GM18511 (cell line): ENCODE measurements at regions not wholly inside any gene's neighbourhood (a gene's known extent, or its start where the extent isn't known, plus 50 kb on each side); places are given as distances from the start of the nearest gene placed in this dataset.

Source experiments
- ATAC-seq: cut with Tn5 transposase; IDR thresholded peaks from one replicate; pipeline ENCODE4 v1.9.1; 2021; ENCODE audit warnings: mild to moderate bottlenecking, moderate library complexity; ENCODE audit not compliant: unreplicated experiment

GRCh38 chr18:78571063-78571785 lies 408.4 kb upstream of the SALL3 start:
- no peak for ATAC-seq

- no peak for ATAC-seq
Measured at GRCh38 chr18:78571831-78572347, 407.7 kb upstream of the SALL3 start.

- ATAC-seq: no peak
Measured at GRCh38 chr18:78573773-78574172, 405.8 kb upstream of the SALL3 start.

GRCh38 chr18:78576967-78577366 lies 402.7 kb upstream of the SALL3 start:
- ATAC-seq: no peak

GRCh38 chr18:78579449-78579848 lies 400.2 kb upstream of the SALL3 start:
- ATAC-seq: no peak

- no peak for ATAC-seq
Measured at GRCh38 chr18:78579854-78580577, 399.6 kb upstream of the SALL3 start.

GRCh38 chr18:78580835-78581339 lies 398.7 kb upstream of the SALL3 start:
- no peak for ATAC-seq

- ATAC-seq: no peak
Measured at GRCh38 chr18:78582181-78582709, 397.4 kb upstream of the SALL3 start.

GRCh38 chr18:78582898-78583738 lies 396.5 kb upstream of the SALL3 start:
- no peak for ATAC-seq

GRCh38 chr18:78583739-78584458 lies 395.7 kb upstream of the SALL3 start:
- no peak for ATAC-seq

- ATAC-seq: no peak
Measured at GRCh38 chr18:78584459-78585022, 395.1 kb upstream of the SALL3 start.

- no peak for ATAC-seq
Measured at GRCh38 chr18:78586586-78586985, 393.0 kb upstream of the SALL3 start.

- no peak for ATAC-seq
Measured at GRCh38 chr18:78587096-78587495, 392.5 kb upstream of the SALL3 start.

- ATAC-seq: no peak
Measured at GRCh38 chr18:78587626-78588600, 391.7 kb upstream of the SALL3 start.

- ATAC-seq: no peak
Measured at GRCh38 chr18:78589916-78590437, 389.6 kb upstream of the SALL3 start.

GRCh38 chr18:78595453-78595852 lies 384.2 kb upstream of the SALL3 start:
- no peak for ATAC-seq

- no peak for ATAC-seq
Measured at GRCh38 chr18:78595924-78596573, 383.6 kb upstream of the SALL3 start.

GRCh38 chr18:78596794-78597345 lies 382.7 kb upstream of the SALL3 start:
- no peak for ATAC-seq
